ENCODE measurements at regions not wholly inside any gene's neighbourhood (a gene's known extent, or its start where the extent isn't known, plus 50 kb on each side); places are given as distances from the start of the nearest gene placed in this dataset.

DNA sequence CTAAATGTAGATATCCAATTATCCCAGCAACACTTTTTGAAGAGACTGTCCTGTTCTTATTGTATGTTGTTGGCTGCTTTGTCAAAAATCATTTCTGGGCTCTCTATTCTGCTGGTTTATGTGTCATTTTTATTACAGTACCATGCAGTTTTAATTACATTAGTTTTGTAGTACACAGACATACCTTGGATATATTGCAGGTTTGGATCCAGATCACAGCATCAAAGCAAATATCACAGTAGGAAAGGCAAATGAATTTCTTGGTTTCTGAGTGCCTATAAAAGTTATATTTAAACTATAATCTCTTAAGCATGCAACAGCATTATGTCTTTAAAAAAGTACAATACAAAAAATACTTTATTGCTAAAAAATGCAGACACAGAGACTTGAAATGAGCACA lies 564.2 kb upstream of the MIR17HG start:
- no peak for TF ChIP-seq EZH2 (IDR thresholded peaks at IDR 0.05; ENCODE audit: borderline replicate concordance)
- TF ChIP-seq, protein P1, sequence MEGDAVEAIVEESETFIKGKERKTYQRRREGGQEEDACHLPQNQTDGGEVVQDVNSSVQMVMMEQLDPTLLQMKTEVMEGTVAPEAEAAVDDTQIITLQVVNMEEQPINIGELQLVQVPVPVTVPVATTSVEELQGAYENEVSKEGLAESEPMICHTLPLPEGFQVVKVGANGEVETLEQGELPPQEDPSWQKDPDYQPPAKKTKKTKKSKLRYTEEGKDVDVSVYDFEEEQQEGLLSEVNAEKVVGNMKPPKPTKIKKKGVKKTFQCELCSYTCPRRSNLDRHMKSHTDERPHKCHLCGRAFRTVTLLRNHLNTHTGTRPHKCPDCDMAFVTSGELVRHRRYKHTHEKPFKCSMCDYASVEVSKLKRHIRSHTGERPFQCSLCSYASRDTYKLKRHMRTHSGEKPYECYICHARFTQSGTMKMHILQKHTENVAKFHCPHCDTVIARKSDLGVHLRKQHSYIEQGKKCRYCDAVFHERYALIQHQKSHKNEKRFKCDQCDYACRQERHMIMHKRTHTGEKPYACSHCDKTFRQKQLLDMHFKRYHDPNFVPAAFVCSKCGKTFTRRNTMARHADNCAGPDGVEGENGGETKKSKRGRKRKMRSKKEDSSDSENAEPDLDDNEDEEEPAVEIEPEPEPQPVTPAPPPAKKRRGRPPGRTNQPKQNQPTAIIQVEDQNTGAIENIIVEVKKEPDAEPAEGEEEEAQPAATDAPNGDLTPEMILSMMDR (IDR thresholded peaks at IDR 0.05; ENCODE audit: poor library complexity): no peak
